ENCODE measurements at regions not wholly inside any gene's neighbourhood (a gene's known extent, or its start where the extent isn't known, plus 50 kb on each side); places are given as distances from the start of the nearest gene placed in this dataset.
A peak's percentile ranks its signal among the peaks of the same experiment; 100 is the strongest.
"Not testable (repeated sequence)": the region's sequence is repeated elsewhere in the genome, so short reads cannot be mapped to it uniquely, and the experiment has no call there.

GRCh38 chrX:73390628-73391567 lies 56.0 kb upstream of the CDX4 start:
- Histone ChIP-seq H3K27ac (no peak overlapping the region), H3K4me3 (no peak overlapping the region)

- Histone ChIP-seq H3K4me3 (no peak overlapping the region), H3K27ac (no peak overlapping the region)
Observed at GRCh38 chrX:73366696-73367095, 80.2 kb upstream of the CDX4 start.

GRCh38 chrX:73357294-73357693 lies 89.6 kb upstream of the CDX4 start:
- H3K27ac ChIP-seq, H3K4me3 ChIP-seq: not testable (repeated sequence)

GRCh38 chrX:73348977-73349376 lies 97.9 kb upstream of the CDX4 start:
- Histone ChIP-seq H3K4me3 (no peak overlapping the region), H3K27ac (no peak overlapping the region)

GRCh38 chrX:73337366-73337765 lies 109.5 kb upstream of the CDX4 start:
- H3K27ac ChIP-seq: no peak overlapping the region
- no peak overlapping the region for H3K4me3 ChIP-seq

- no peak overlapping the region for H3K4me3 ChIP-seq
- no peak overlapping the region for H3K27ac ChIP-seq
Observed at GRCh38 chrX:73289039-73289438, 74.4 kb upstream of the NAP1L2 start.

GRCh38 chrX:73270753-73271152 lies 56.1 kb upstream of the NAP1L2 start:
- no peak overlapping the region for H3K4me3 ChIP-seq
- no peak overlapping the region for H3K27ac ChIP-seq

- Histone ChIP-seq H3K4me3 (no peak overlapping the region), H3K27ac (peak overlapping the region in 7 of 21 experiments; percentile 20 to 65 (median 47))
Observed at GRCh38 chrX:73268463-73268862, 53.8 kb upstream of the NAP1L2 start.

- no peak overlapping the region for H3K4me3 ChIP-seq
- H3K27ac ChIP-seq: peak overlapping the region in 7 of 21 experiments; percentile 20 to 65 (median 47)
Observed at GRCh38 chrX:73267979-73268378, 53.3 kb upstream of the NAP1L2 start.

- Histone ChIP-seq H3K4me3 (no peak overlapping the region), H3K27ac (peak overlapping the region in 2 of 21 experiments; percentile 20 to 65)
Observed at GRCh38 chrX:73267206-73267605, 52.6 kb upstream of the NAP1L2 start.

- Histone ChIP-seq H3K4me3 (no peak overlapping the region), H3K27ac (no peak overlapping the region)
Observed at GRCh38 chrX:73266766-73267165, 52.1 kb upstream of the NAP1L2 start.
